K562 (cell line): ENCODE measurements at regions not wholly inside any gene's neighbourhood (a gene's known extent, or its start where the extent isn't known, plus 50 kb on each side); places are given as distances from the start of the nearest gene placed in this dataset.

Experiments used
- ATAC-seq: fragments of 200-7000 bp; cut with Tn5 transposase; 3 replicates; pipeline ENCODE4 v1.9.1; 2020; ENCODE audit warnings: moderate library complexity
- BruUV-seq: library from RNA; stranded (reverse); fragments of 400-500 nt; replicated peaks from 2 replicates; lab custom pipeline; 2021; lab: Mats Ljungman, UMichigan
- CTCF ChIA-PET: fragments of 300-600 bp; formaldehyde crosslinking; extraction: SDS; loops from one replicate; lab custom pipeline; 2021; ENCODE audit warnings: low intra/inter-chr PET ratio; lab: Yijun Ruan, JAX
- POLR2A ChIA-PET: fragments of 300-600, 350-650 bp; sonication (Branson Sonifier 250); formaldehyde crosslinking; extraction: SDS; loops from one replicate; lab custom pipeline; 2021; ENCODE audit warnings: antibody characterized with exemption, inconsistent platforms; lab: Yijun Ruan, JAX
- DNase-seq, 4 experiments: peaks; one replicate each; pipeline versions ENCODE4 v3.0.0 to v3.0.0-alpha.2; 2011 to 2018; ENCODE audit warnings: low spot score in 3 of 4, mixed read lengths in 3 of 4; ENCODE audit errors: extremely low read depth in 1 of 4
- FAIRE-seq: peaks from 2 replicates; lab custom pipeline; 2011; peaks lifted over from hg19 to GRCh38; lab: Jason Lieb, UNC
- H2AFZ ChIP-seq: 2 replicates; pipeline ENCODE4 v1.6.0; 2011; ENCODE audit warnings: low read depth, low read length, control low read depth, inconsistent platforms
- H3K27ac ChIP-seq: fragments of 200-600 bp; 3 replicates; pipeline ENCODE4 v1.8.0; 2011; ENCODE audit warnings: low read depth, mild to moderate bottlenecking, control low read depth, inconsistent platforms, low read length, moderate library complexity, mixed read lengths; ENCODE audit errors: extremely low read depth
- H3K27me3 ChIP-seq, 2 experiments: fragments of 300-600 bp in 1 of 2; 2 replicates in 1 of 2; 3 replicates in 1 of 2; pipeline versions ENCODE4 v1.6.0 to v1.8.0; 2011; ENCODE audit warnings: inconsistent platforms in 2 of 2, low read length in 2 of 2, mild to moderate bottlenecking in 1 of 2, mixed read lengths in 1 of 2, moderate library complexity in 1 of 2; ENCODE audit not compliant: control insufficient read depth in 2 of 2, insufficient read depth in 2 of 2
- H3K36me3 ChIP-seq: fragments of 300-600 bp; 3 replicates; pipeline ENCODE4 v1.8.0; 2011; ENCODE audit warnings: mild to moderate bottlenecking, low read length, inconsistent platforms; ENCODE audit not compliant: control insufficient read depth, insufficient read depth
- H3K4me1 ChIP-seq, 2 experiments: fragments of 200-600 bp in 1 of 2; replicated peaks in 1 of 2; 2 replicates in 1 of 2; 3 replicates in 1 of 2; pipeline versions ENCODE4 v1.5.1 to v1.8.0; 2011; ENCODE audit warnings: inconsistent platforms in 2 of 2, low read length in 2 of 2, mild to moderate bottlenecking in 1 of 2, mixed read lengths in 1 of 2, moderate library complexity in 1 of 2; ENCODE audit not compliant: control insufficient read depth in 2 of 2, insufficient read depth in 2 of 2
- H3K4me2 ChIP-seq: 2 replicates; pipeline ENCODE4 v1.6.1; 2011; ENCODE audit warnings: low read length, control low read depth, inconsistent platforms, mixed read lengths; ENCODE audit not compliant: insufficient read depth
- H3K4me3 ChIP-seq: fragments of 200-600 bp; sonication (generic), shearing (Covaris generic); 2 replicates; pipeline ENCODE4 v1.5.1; 2016; ENCODE audit warnings: control low read depth, inconsistent platforms
- H3K79me2 ChIP-seq: fragments of 200-600 bp; 3 replicates; pipeline ENCODE4 v1.8.0; 2011; ENCODE audit warnings: low read length, inconsistent platforms; ENCODE audit not compliant: control insufficient read depth, insufficient read depth
- H3K9ac ChIP-seq, 2 experiments: 2 replicates each; pipeline versions ENCODE4 v1.6.0 to v1.6.1; 2011; ENCODE audit warnings: low read depth in 2 of 2, low read length in 2 of 2, control low read depth in 1 of 2, inconsistent platforms in 1 of 2, mild to moderate bottlenecking in 1 of 2, mixed read lengths in 1 of 2; ENCODE audit not compliant: insufficient read depth in 1 of 2
- H3K9me1 ChIP-seq: one replicate; pipeline ENCODE4 v1.6.0; 2011; ENCODE audit warnings: inconsistent platforms, mild to moderate bottlenecking, low read length, moderate library complexity; ENCODE audit not compliant: control insufficient read depth, insufficient read depth
- H3K9me3 ChIP-seq: replicated peaks from 2 replicates; pipeline ENCODE4 v1.5.1; 2011; ENCODE audit warnings: low read depth, low read length, inconsistent platforms; ENCODE audit not compliant: control insufficient read depth, insufficient read depth
- H4K20me1 ChIP-seq: replicated peaks from 2 replicates; pipeline ENCODE4 v1.6.1; 2011; ENCODE audit warnings: low read length, inconsistent platforms, mixed read lengths; ENCODE audit not compliant: control insufficient read depth, insufficient read depth
- CHD1 ChIP-seq: fragments of 200-600 bp; sonication (generic); IDR thresholded peaks from one replicate; pipeline ENCODE4 v1.6.1; 2012; ENCODE audit warnings: mild to moderate bottlenecking, moderate library complexity, low read length, inconsistent platforms
- EZH2 ChIP-seq: IDR thresholded peaks from 2 replicates; pipeline ENCODE4 v1.6.1; 2012; ENCODE audit warnings: low read depth, mild to moderate bottlenecking, inconsistent platforms, low read length, borderline replicate concordance
- FOS ChIP-seq: IDR thresholded peaks from 3 replicates; pipeline ENCODE4 v1.6.1; 2011; ENCODE audit not compliant: insufficient read length; ENCODE audit errors: extremely low read depth
- FOSL1 ChIP-seq: fragments of 200-800 bp; sonication (Bioruptor generic); conservative IDR thresholded peaks from 2 replicates; pipeline ENCODE4 v1.6.1; 2016; ENCODE audit warnings: missing genetic modification characterization, missing compliant biosample characterization
- NELFE ChIP-seq: IDR thresholded peaks from 2 replicates; pipeline ENCODE4 v1.6.1; 2011; ENCODE audit warnings: mild to moderate bottlenecking; ENCODE audit not compliant: insufficient read depth, insufficient read length
- RBM25 ChIP-seq: fragments of 200-400 bp; formaldehyde crosslinking; IDR thresholded peaks from 2 replicates; pipeline ENCODE4 v1.6.1; 2018; ENCODE audit warnings: low read length, low read depth, moderate library complexity; ENCODE audit not compliant: severe bottlenecking
- RFX5 ChIP-seq: IDR thresholded peaks from 2 replicates; pipeline ENCODE4 v1.6.1; 2011; ENCODE audit warnings: low read depth, mild to moderate bottlenecking, improper control_type of control experiment, low read length
- TAF9B ChIP-seq: fragments of 450-650 bp; IDR thresholded peaks from 2 replicates; pipeline ENCODE4 v1.6.1; 2018; ENCODE audit warnings: mild to moderate bottlenecking; ENCODE audit not compliant: partially characterized antibody
- ZFP36 ChIP-seq: fragments of 150-350 bp; IDR thresholded peaks from 2 replicates; pipeline ENCODE4 v1.6.1; 2018; ENCODE audit warnings: low read length, low read depth; ENCODE audit not compliant: partially characterized antibody
- ZFPM2 ChIP-seq: fragments of 250-450 bp; sonication (Bioruptor Pico); IDR thresholded peaks from 2 replicates; pipeline ENCODE4 v1.5.1; 2022; ENCODE audit warnings: mild to moderate bottlenecking
- ZNF197 ChIP-seq: fragments of 200-800 bp; sonication (Bioruptor generic); IDR thresholded peaks from 2 replicates; pipeline ENCODE4 v1.6.1; 2016; ENCODE audit warnings: low read depth, missing genetic modification characterization, missing compliant biosample characterization
- ZNF41 ChIP-seq: fragments of 250-450 bp; sonication (Bioruptor Pico); conservative IDR thresholded peaks from 2 replicates; pipeline ENCODE4 v1.4.0; 2020; ENCODE audit warnings: mild to moderate bottlenecking
- ZNF75A ChIP-seq: fragments of 450-650 bp; formaldehyde crosslinking; IDR thresholded peaks from 2 replicates; pipeline ENCODE4 v1.4.0; 2020; ENCODE audit warnings: mild to moderate bottlenecking
- WGBS: fragments of 100-300 bp; shearing (Covaris generic); methylation state at CpG from one replicate; pipeline ENCODE4 v1.1.6; 2016; ENCODE audit warnings: low coverage, mixed read lengths; ENCODE audit not compliant: insufficient coverage; ENCODE audit errors: missing lambda C conversion rate; 5-methylcytosine and 5-hydroxymethylcytosine counted together
- in situ Hi-C: fragments of 300-500 bp; cut with MboI; formaldehyde crosslinking; loops from 4 replicates; pipeline ENCODE4 v1.15.0; 2018; ENCODE audit warnings: inconsistent platforms, mixed read lengths
- intact Hi-C: fragments of 100-400 bp; cut with micrococcal nuclease; formaldehyde crosslinking; loops from 2 replicates; pipeline ENCODE4 v1.14.2; 2022
- TF ChIP-seq, protein P1 (sequence below): fragments of 450-650 bp; IDR thresholded peaks from 2 replicates; pipeline ENCODE4 v1.6.1; 2017; ENCODE audit warnings: antibody characterized with exemption
- TF ChIP-seq, protein P2 (sequence below): IDR thresholded peaks from 2 replicates; pipeline ENCODE4 v1.6.1; 2011; ENCODE audit not compliant: insufficient read length; ENCODE audit errors: extremely low read depth
- TF ChIP-seq, protein P3 (sequence below), 2 experiments: fragments of 450-650 bp; IDR thresholded peaks; 2 replicates each; pipeline ENCODE4 v1.6.1; 2016

DNA sequence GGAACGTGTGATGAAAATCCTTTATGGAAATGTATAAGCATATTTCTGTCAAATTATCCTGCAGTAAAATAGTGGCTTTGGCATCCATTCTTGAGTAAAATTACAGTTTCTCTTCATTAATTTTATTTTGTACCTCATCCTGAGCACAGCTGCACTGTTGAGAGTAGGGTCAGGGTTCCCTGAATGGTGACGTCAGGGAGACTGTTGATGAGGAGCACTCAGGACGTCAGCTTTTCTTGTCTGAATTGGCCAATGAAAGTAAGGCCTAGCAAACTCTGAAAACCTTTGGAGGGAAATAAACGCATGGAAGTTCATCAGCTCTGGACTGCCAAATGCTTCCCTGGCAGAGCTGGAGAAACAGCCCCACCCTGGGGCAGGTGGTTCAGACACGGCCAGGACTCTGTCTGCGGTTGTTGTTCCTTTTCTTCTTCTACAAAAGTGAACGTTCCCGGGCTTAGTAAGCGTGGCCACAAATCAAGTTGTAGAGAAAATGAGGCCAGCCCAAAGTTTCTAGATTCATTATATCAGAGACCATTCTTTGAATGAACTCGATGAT is 179.7 kb upstream of the EXOC2 start (continued):
- TF ChIP-seq, protein P1, sequence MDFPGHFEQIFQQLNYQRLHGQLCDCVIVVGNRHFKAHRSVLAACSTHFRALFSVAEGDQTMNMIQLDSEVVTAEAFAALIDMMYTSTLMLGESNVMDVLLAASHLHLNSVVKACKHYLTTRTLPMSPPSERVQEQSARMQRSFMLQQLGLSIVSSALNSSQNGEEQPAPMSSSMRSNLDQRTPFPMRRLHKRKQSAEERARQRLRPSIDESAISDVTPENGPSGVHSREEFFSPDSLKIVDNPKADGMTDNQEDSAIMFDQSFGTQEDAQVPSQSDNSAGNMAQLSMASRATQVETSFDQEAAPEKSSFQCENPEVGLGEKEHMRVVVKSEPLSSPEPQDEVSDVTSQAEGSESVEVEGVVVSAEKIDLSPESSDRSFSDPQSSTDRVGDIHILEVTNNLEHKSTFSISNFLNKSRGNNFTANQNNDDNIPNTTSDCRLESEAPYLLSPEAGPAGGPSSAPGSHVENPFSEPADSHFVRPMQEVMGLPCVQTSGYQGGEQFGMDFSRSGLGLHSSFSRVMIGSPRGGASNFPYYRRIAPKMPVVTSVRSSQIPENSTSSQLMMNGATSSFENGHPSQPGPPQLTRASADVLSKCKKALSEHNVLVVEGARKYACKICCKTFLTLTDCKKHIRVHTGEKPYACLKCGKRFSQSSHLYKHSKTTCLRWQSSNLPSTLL: no peak
- TF ChIP-seq, protein P2, sequence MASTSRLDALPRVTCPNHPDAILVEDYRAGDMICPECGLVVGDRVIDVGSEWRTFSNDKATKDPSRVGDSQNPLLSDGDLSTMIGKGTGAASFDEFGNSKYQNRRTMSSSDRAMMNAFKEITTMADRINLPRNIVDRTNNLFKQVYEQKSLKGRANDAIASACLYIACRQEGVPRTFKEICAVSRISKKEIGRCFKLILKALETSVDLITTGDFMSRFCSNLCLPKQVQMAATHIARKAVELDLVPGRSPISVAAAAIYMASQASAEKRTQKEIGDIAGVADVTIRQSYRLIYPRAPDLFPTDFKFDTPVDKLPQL: no peak
- TF ChIP-seq ZNF197 (CRISPR knock-in tag) (no peak), RFX5 (no peak), NELFE (no peak)
- TF ChIP-seq, protein P3, sequence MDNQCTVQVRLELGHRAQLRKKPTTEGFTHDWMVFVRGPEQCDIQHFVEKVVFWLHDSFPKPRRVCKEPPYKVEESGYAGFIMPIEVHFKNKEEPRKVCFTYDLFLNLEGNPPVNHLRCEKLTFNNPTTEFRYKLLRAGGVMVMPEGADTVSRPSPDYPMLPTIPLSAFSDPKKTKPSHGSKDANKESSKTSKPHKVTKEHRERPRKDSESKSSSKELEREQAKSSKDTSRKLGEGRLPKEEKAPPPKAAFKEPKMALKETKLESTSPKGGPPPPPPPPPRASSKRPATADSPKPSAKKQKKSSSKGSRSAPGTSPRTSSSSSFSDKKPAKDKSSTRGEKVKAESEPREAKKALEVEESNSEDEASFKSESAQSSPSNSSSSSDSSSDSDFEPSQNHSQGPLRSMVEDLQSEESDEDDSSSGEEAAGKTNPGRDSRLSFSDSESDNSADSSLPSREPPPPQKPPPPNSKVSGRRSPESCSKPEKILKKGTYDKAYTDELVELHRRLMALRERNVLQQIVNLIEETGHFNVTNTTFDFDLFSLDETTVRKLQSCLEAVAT (IDR thresholded peaks at IDR 0.05): no peak

DNA sequence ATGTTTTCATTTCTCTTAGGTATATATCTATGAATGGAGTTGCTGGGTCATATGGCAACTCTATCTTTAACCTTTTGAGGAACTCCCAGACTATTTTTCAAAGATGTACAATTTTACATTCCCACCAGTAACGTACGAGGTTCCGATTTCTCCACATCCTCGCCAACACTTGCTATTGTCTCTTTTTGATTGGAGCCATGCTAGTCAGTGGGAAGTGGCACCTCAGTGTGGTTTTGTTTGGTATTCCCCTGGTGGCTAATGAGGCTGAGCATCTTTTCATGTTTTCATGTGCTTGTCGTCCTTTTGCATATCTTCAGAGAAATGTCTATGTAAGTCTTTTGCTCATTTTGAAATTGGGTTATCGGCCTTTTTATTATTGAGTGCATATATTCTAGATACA is 178.6 kb upstream of the EXOC2 start:
- ATAC-seq: no peak
- no peak overlapping the region for H2AFZ ChIP-seq
- no peak overlapping the region for H3K9ac ChIP-seq
- in situ Hi-C loops (no loop called here), intact Hi-C loops (no loop called here)
- H3K4me2 ChIP-seq: no peak overlapping the region
- no peaks in the 10 kb centered on the region for H3K4me1 ChIP-seq
- ChIA-PET POLR2A (interaction anchor here (0.5 kb wide), 1 partner anchor 65 kb away, joined by 4 read pairs; no protein-coding TSS in a partner anchor), CTCF (no interaction called here)
- H3K27ac ChIP-seq: no peak overlapping the region
- FAIRE-seq: no peak
- H3K36me3 ChIP-seq: no peaks in the 10 kb centered on the region
- no TSS peak for BruUV-seq
- H3K79me2 ChIP-seq: no peaks in the 10 kb centered on the region
- no peaks in the 10 kb centered on the region for H3K9me3 ChIP-seq
- DNase-seq: no peak
- WGBS: 6% methylated on average over 6 of the region's 6 CpGs
- peaks cover 13 to 39% of the 10 kb centered on the region in 2 experiments for H3K27me3 ChIP-seq
- H4K20me1 ChIP-seq: no peaks in the 10 kb centered on the region
- H3K9me1 ChIP-seq: no peaks in the 10 kb centered on the region
- H3K4me3 ChIP-seq: no peak overlapping the region
- TF ChIP-seq FOS (no peak), EZH2 (no peak), RBM25 (peak; percentile 14), TAF9B (no peak), ZFPM2 (CRISPR knock-in tag) (no peak), ZNF75A (CRISPR knock-in tag) (no peak), CHD1 (no peak), FOSL1 (tag) (no peak), ZFP36 (peak; percentile 6), ZNF41 (CRISPR knock-in tag) (no peak)
